GM12874 (cell line): ENCODE measurements at regions not wholly inside any gene's neighbourhood (a gene's known extent, or its start where the extent isn't known, plus 50 kb on each side); places are given as distances from the start of the nearest gene placed in this dataset.

ENCODE experiments used
- CTCF ChIP-seq: IDR thresholded peaks from 2 replicates; pipeline ENCODE4 v1.5.1; 2011; ENCODE audit warnings: low read depth, mild to moderate bottlenecking, control low read depth, low read length, moderate library complexity; ENCODE audit not compliant: insufficient read depth

- no peak for TF ChIP-seq CTCF
Measured at GRCh38 chr12:34097213-34097612, 74.9 kb downstream of the ALG10 start.

- TF ChIP-seq CTCF, result no peak
Measured at GRCh38 chr12:34105392-34105933, 83.2 kb downstream of the ALG10 start.

- no peak for TF ChIP-seq CTCF
Measured at GRCh38 chr12:34106172-34106571, 83.9 kb downstream of the ALG10 start.

- no peak for TF ChIP-seq CTCF
Measured at GRCh38 chr12:34107016-34107415, 84.7 kb downstream of the ALG10 start.

GRCh38 chr12:34107781-34108404 is 85.6 kb downstream of the ALG10 start:
- no peak for TF ChIP-seq CTCF

GRCh38 chr12:34108405-34108803 is 86.1 kb downstream of the ALG10 start:
- no peak for TF ChIP-seq CTCF

GRCh38 chr12:34108967-34109366 is 86.7 kb downstream of the ALG10 start:
- no peak for TF ChIP-seq CTCF
